ENCODE measurements at regions not wholly inside any gene's neighbourhood (a gene's known extent, or its start where the extent isn't known, plus 50 kb on each side); places are given as distances from the start of the nearest gene placed in this dataset.

- Histone ChIP-seq H3K27me3 (no peaks in the 10 kb centered on the region), H3K9me3 (no peaks in the 10 kb centered on the region), H3K27ac (no peak overlapping the region), H3K4me3 (no peak overlapping the region), H3K36me3 (no peaks in the 10 kb centered on the region), H3K4me1 (no peaks in the 10 kb centered on the region)
- intact Hi-C loops (cut with DNase I) = loop anchor here (5.0 kb wide), 1 partner anchor 138 kb away; no protein-coding TSS in a partner anchor
- no peak for DNase-seq (ENCODE audit: extremely low spot score in 2 of 2)
- no peak for TF ChIP-seq POLR2AphosphoS5 (IDR thresholded peaks at IDR 0.05; ENCODE audit: insufficient read depth in 1 of 2, low read depth in 1 of 2)
- TF ChIP-seq POLR2A (IDR thresholded peaks at IDR 0.05) = no peak
- TF ChIP-seq CTCF (IDR thresholded peaks at IDR 0.05) = no peak
Observed at GRCh38 chr10:29119374-29119773, 169.5 kb upstream of the LYZL1 start.

GRCh38 chr10:29120216-29120615, 168.7 kb upstream of the LYZL1 start:
- no peak overlapping the region for H3K27ac ChIP-seq
- intact Hi-C loops (cut with DNase I) = no loop called here
- TF ChIP-seq POLR2AphosphoS5 (IDR thresholded peaks at IDR 0.05; ENCODE audit: insufficient read depth in 1 of 2, low read depth in 1 of 2) (no peak), CTCF (IDR thresholded peaks at IDR 0.05) (no peak), POLR2A (IDR thresholded peaks at IDR 0.05) (no peak)
- no peaks in the 10 kb centered on the region for H3K27me3 ChIP-seq
- no peak for DNase-seq (ENCODE audit: extremely low spot score in 2 of 2)
- no peaks in the 10 kb centered on the region for H3K36me3 ChIP-seq
- no peaks in the 10 kb centered on the region for H3K4me1 ChIP-seq
- H3K4me3 ChIP-seq = no peak overlapping the region
- no peaks in the 10 kb centered on the region for H3K9me3 ChIP-seq

- Histone ChIP-seq H3K27ac (no peak overlapping the region), H3K27me3 (no peaks in the 10 kb centered on the region), H3K4me1 (no peaks in the 10 kb centered on the region), H3K4me3 (no peak overlapping the region), H3K36me3 (no peaks in the 10 kb centered on the region), H3K9me3 (no peaks in the 10 kb centered on the region)
- intact Hi-C loops (cut with DNase I) = loop anchor here (5.0 kb wide), 1 partner anchor 97 kb away; no protein-coding TSS in a partner anchor
- no peak for TF ChIP-seq CTCF (IDR thresholded peaks at IDR 0.05)
- DNase-seq (ENCODE audit: extremely low spot score in 2 of 2) = no peak
Observed at GRCh38 chr10:29124864-29125263, 164.0 kb upstream of the LYZL1 start.

GRCh38 chr10:29127037-29127700, 161.7 kb upstream of the LYZL1 start:
- TF ChIP-seq POLR2A (IDR thresholded peaks at IDR 0.05) (no peak), POLR2AphosphoS5 (IDR thresholded peaks at IDR 0.05; ENCODE audit: insufficient read depth in 1 of 2, low read depth in 1 of 2) (no peak), CTCF (IDR thresholded peaks at IDR 0.05) (no peak)
- intact Hi-C loops (cut with DNase I) = loop anchor here (5.0 kb wide), 1 partner anchor 95 kb away; no protein-coding TSS in a partner anchor
- no peak for DNase-seq (ENCODE audit: extremely low spot score in 2 of 2)
- no peaks in the 10 kb centered on the region for H3K4me1 ChIP-seq
- H3K27ac ChIP-seq = no peak overlapping the region
- H3K9me3 ChIP-seq = no peaks in the 10 kb centered on the region
- H3K4me3 ChIP-seq = no peak overlapping the region
- H3K27me3 ChIP-seq = no peaks in the 10 kb centered on the region
- no peaks in the 10 kb centered on the region for H3K36me3 ChIP-seq

GRCh38 chr10:29127731-29128130, 161.1 kb upstream of the LYZL1 start:
- TF ChIP-seq CTCF (IDR thresholded peaks at IDR 0.05) (no peak), POLR2AphosphoS5 (IDR thresholded peaks at IDR 0.05; ENCODE audit: insufficient read depth in 1 of 2, low read depth in 1 of 2) (no peak), POLR2A (IDR thresholded peaks at IDR 0.05) (no peak)
- DNase-seq (ENCODE audit: extremely low spot score in 2 of 2) = no peak
- Histone ChIP-seq H3K36me3 (no peaks in the 10 kb centered on the region), H3K27me3 (no peaks in the 10 kb centered on the region), H3K4me1 (no peaks in the 10 kb centered on the region), H3K4me3 (no peak overlapping the region), H3K9me3 (no peaks in the 10 kb centered on the region), H3K27ac (no peak overlapping the region)
- intact Hi-C loops (cut with DNase I) = loop anchor here (5.0 kb wide), 1 partner anchor 95 kb away; no protein-coding TSS in a partner anchor
